GM19452 (cell line): ENCODE measurements at regions not wholly inside any gene's neighbourhood (a gene's known extent, or its start where the extent isn't known, plus 50 kb on each side); places are given as distances from the start of the nearest gene placed in this dataset.

Experiments
- ATAC-seq: cut with Tn5 transposase; IDR thresholded peaks from one replicate; pipeline ENCODE4 v1.9.1; 2021; ENCODE audit not compliant: unreplicated experiment

DNA sequence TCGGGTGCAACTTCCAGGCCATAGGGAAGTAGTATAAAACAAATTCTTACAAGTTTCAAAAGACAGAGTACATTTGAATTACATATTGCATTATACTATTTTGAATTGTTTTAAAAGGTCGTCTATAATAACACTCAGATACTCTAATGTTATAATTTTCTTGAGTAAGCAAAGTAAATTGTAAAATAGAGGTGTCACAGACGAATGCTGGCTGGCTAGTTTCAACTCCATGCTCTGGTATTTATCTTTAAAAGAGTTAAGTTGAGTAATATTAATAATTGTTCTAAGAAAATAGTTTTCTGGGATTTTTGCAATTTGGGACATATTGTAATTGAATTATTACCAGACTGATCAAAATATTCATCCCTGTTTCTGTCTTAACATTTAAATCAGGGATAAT lies 764.9 kb downstream of the TECRL start:
- no peak for ATAC-seq

DNA sequence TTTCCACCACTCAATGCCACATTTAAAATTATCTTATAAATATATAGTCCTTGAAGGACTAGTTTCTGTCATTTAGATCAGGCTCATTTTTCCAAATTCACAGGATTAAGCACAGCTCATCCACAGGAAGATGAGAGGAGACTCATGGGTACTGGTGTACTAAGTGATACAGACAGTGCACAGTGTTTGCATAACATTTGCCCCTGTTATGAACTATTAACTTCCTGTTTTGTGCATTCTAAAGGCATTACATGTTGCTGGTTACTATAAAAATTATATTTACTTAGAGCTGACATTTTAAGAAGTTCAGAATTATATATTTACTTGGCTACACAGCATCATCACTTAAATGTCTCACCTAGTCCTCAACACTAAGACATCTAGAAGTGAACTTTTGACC lies 772.0 kb downstream of the TECRL start:
- no peak for ATAC-seq

DNA sequence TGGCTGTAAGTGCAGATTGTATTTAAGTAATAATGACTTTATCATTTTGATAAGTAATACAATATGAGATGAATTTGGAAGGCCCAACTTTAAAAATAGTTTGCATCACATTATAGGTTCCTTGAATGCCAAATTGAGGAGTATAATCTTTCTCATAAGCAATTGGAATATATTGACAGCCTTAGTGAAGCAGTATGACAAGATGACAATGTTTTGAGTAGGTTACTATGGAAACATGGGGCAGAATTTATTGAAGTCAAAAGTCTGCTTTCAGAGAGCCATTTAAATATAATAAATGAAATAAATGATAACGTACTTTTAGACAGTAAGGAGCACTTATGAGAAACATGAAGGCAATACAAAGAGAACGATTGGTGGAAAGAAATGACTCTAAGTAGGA lies 776.4 kb downstream of the TECRL start:
- ATAC-seq = no peak

GRCh38 chr4:63620271-63620670 lies 789.0 kb downstream of the TECRL start:
- ATAC-seq = no peak

- no peak for ATAC-seq
Measured at GRCh38 chr4:63619771-63620170, 789.5 kb downstream of the TECRL start.

DNA sequence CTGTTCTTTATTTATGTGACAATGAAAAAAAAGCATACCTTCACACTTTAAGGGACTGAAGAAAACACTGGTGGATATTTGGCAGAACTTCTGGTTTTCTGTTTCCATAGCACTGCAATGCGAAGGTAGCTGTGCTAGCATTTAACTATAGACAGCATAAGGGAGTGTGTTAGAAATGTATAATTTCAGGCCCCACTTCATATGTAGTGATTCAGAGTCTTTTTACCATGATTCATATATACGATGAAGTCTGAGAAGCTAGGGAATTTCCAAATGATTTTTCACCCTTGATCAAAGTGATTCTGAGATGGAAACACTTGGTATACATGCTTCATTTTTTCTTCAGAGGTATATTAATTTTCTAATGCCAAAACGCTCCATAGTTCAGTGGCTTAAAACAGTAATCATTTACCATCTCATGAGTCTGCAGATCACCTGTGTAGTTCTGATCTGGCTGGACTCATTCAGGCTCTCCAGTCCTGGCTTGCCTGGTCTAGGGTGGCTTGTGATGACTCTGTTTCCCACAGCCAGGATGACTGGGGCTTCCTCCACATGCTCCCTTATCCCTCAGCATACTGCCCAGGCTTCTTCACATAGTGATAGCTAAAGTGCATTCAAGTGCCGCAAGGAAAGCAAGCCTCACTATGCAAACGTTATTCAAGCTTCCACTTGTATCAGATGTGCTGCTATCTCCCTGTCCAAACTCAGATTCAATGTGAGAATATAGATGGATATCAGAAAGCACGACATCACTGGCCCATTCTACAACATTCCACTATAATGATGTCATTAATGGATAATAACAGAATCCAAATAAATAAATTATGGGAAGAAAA lies 790.1 kb downstream of the TECRL start:
- ATAC-seq = no peak

GRCh38 chr4:63607169-63607872 lies 801.9 kb downstream of the TECRL start:
- no peak for ATAC-seq

GRCh38 chr4:63589796-63590195 lies 819.5 kb downstream of the TECRL start:
- no peak for ATAC-seq

DNA sequence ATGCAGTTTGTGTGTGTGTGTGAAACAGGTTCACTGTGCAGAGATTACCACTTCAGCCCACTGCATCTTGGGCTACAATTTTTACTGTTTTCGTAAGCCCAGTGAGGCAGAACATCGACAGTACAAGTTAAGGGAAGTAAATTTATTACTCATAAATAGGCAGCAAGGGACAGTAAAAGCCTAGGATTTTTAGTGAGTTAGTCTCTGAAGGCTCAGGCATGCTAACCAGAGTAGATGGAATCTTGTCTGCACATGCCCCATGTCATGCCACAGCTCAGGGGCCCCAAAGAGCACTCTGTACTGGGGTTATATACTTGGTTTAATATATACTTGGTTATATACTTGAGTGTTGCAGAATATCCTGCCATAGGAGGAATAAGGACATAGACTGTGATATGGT lies 825.7 kb downstream of the TECRL start:
- ATAC-seq = no peak

- no peak for ATAC-seq
Measured at GRCh38 chr4:63583007-63583406, 826.2 kb downstream of the TECRL start.

DNA sequence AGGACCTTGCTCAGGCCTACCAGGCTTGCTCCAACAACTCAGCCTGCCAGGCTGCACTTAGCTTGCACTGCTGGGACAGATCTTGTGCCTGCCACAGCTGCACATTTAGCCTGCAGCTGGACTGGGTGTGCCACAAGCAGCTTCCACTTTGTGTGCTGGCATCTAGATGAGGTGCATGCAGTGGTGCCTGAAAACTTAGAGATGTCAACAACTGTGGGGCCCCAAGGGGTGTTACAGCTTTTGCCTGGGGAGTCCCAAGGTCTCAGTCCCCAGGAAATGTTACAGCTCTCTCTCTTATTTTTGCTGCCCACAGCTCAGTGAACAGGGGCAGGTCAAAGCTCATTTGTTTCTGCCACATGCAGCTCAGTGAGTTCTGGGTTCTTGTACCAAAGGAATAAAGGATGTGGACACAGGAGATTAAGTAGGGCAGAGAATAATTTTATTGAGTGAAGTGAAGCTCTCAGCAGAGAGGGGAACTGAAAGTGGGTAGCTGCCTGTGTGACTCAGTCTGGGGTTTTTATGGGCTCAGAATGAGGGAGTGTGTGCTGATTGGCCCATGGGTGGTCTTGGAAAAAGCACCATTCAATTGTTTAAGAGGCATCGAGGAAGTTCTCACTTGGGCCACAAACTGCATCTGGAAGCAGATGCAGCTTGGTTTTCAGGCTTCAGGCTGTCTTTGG lies 828.3 kb downstream of the TECRL start:
- no peak for ATAC-seq

DNA sequence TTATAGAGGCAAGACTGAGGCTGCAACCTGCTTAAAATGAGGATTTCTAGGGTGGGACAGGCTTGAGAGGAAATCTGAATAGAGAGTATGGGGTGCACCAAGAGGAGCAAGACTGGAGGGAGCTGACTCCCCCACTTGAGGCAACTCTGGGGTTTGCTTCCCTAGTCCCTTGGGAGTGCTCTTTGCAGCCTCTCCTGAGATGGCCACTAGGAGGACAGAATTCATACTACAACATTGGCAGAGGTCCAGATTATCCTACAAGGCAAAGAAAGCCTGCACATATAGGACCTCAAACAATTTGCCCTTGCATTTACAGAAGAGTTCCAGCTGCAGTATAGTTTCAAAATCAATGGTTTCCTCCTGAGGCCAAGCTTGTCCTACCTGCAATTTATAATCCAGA lies 830.9 kb downstream of the TECRL start:
- no peak for ATAC-seq

- no peak for ATAC-seq
Measured at GRCh38 chr4:63566658-63567057, 842.6 kb downstream of the TECRL start.

DNA sequence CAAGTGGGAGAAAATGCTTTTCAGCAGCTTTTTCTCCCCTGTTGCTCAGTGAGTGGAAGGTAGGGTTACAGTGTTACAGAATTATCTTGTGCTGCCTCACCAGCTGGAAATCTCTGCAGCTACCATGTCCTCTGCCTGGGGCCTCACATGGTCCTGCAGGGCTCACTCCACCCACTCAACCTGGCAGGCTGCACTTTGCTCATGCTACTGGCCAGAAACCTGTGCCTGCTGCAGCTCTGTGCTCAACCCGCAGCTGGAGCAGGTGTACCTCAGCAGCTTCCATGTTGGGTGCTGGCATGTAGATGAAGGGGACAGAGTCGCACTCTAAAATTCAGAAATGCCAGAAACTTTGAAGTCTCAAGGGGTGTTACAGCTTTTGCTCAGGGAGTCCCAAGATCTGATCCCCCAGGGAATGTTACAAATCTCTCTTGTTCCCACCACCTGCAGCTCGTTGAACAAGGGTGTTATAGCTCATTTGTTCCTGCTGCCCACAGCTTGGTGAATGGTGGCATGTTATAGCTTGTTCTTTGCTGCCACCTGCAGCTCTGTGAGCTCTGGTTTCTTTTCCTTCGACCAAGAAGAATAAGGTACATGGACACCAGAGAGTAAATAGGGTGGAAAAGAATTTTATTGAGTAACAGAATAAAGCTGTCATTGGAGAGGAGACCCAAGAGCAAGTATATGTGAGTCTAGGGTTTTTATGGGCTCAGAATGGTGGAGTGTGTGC lies 845.8 kb downstream of the TECRL start:
- no peak for ATAC-seq

DNA sequence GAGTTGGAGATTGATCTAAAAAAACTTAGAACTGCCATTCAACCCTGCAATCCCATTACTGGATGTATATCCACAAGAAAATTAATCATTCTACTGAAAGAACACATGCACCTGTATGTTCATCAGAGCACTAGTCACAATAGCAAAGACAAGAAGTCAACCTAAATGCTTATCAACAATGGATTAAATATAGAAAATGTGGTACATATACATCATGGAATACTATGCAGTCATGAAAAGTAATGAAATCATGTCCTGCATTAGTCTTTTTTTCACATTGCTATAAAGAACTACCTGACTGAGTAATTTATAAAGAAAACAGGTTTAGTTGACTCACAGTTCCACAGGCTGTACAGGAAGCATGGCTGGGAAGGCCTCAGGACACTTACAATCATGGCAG lies 850.5 kb downstream of the TECRL start:
- ATAC-seq = no peak

DNA sequence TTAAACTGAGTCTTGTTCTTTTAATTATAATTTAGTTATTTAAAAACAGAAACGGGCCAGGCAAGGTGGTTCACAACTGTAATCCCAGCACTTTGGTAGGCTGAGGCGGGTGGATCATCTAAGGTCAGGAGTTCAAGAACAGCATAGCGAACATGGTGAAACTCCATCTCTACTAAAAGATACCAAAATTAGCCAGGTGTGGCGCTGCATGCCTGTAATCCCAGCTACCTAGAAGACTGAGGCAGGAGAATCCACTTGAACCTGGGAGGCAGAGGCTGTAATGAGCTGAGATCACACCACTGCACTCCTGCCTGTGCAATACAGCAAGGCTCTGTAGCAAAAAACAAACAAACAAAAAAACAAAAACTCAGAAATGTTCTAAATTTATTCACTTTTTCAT lies 852.9 kb downstream of the TECRL start:
- ATAC-seq = no peak

GRCh38 chr4:63553123-63553522 lies 856.1 kb downstream of the TECRL start:
- ATAC-seq = no peak

DNA sequence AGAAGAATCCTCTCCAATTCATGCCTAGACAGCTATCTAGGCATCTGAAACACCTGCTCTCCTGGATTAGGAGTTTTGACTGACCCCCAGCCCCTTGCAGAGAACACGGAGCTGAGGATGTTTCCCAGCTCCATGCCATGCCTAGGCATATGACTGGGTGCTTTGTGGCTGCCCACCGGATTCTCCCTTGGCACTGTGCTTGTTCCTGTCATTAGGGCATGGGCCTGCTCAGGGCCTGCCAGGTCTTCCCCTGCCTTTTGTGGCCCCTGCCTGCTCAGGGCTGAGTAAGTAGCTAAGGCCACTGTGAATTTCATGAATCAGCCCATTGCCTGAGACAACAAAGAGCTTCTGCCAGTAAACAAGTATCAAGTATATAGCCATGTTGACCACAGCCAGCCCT lies 867.4 kb downstream of the TECRL start:
- no peak for ATAC-seq

DNA sequence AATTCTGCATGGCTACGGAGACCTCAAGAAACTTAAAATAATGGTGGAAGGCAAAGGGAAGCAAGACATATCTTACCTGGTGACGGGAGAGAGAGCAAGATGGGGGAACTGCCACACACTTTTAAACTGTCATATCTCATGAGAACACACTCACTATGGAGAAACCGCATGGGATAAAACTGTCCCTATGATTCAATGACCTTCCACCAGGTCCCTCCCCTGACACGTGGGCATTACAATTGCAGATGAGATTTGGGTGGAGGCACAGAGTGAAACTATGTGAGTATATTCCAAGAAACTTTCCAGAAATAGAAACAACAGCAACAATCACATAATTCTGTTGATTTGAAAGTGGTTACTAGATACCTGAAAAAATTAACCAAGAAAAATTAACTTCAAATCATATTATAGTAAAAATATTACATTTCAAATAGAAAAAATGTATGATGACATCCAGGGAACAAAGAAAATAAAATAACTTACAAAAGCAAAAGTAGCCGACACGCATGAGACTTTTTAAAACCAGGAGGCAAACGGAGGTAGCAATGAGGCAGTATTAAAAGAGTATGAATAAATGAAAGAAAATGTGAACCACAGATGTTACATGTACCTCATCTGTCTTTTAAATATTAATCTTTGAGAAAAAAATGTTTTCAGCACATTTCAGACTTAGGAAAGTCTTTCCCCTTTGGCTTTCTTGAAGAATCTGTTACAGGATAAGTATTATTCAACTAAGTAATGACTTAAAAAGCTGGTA lies 879.5 kb downstream of the TECRL start:
- ATAC-seq = no peak

- ATAC-seq = no peak
Measured at GRCh38 chr4:63528256-63528991, 880.8 kb downstream of the TECRL start.
